IPS-NIHi7 (cell line): ENCODE measurements at regions not wholly inside any gene's neighbourhood (a gene's known extent, or its start where the extent isn't known, plus 50 kb on each side); places are given as distances from the start of the nearest gene placed in this dataset.
"Not testable (repeated sequence)": the region's sequence is repeated elsewhere in the genome, so short reads cannot be mapped to it uniquely, and the experiment has no call there.

Experiments
- DNase-seq: peaks from one replicate; pipeline ENCODE4 v3.0.0; 2012; ENCODE audit warnings: mixed read lengths; ENCODE audit errors: extremely low spot score

- no peak for DNase-seq
These were observed 232.5 kb downstream of the PARP8 start for GRCh38 chr5:50898966-50899365.

GRCh38 chr5:50900952-50901510 is 234.6 kb downstream of the PARP8 start:
- no peak for DNase-seq

GRCh38 chr5:50903651-50904050 is 237.2 kb downstream of the PARP8 start:
- no peak for DNase-seq

- DNase-seq, result no peak
These were observed 239.6 kb downstream of the PARP8 start for GRCh38 chr5:50905996-50906570.

- DNase-seq, result not testable (repeated sequence)
These were observed 253.7 kb downstream of the PARP8 start for GRCh38 chr5:50920160-50920559.

- no peak for DNase-seq
These were observed 255.1 kb downstream of the PARP8 start for GRCh38 chr5:50921366-50922133.

GRCh38 chr5:50922134-50922941 is 255.9 kb downstream of the PARP8 start:
- peak; percentile 84 for DNase-seq

- DNase-seq, result no peak
These were observed 256.7 kb downstream of the PARP8 start for GRCh38 chr5:50922942-50923767.

- no peak for DNase-seq
These were observed 257.5 kb downstream of the PARP8 start for GRCh38 chr5:50923768-50924494.

- no peak for DNase-seq
These were observed 261.5 kb downstream of the PARP8 start for GRCh38 chr5:50927953-50928352.

- DNase-seq, result no peak
These were observed 262.7 kb downstream of the PARP8 start for GRCh38 chr5:50929174-50929573.

GRCh38 chr5:50934343-50934742 is 267.9 kb downstream of the PARP8 start:
- no peak for DNase-seq

GRCh38 chr5:50945139-50945538 is 278.7 kb downstream of the PARP8 start:
- no peak for DNase-seq

- no peak for DNase-seq
These were observed 281.7 kb downstream of the PARP8 start for GRCh38 chr5:50947906-50948683.

- DNase-seq, result no peak
These were observed 286.9 kb downstream of the PARP8 start for GRCh38 chr5:50953290-50953689.

- DNase-seq, result peak; percentile 19
These were observed 292.5 kb downstream of the PARP8 start for GRCh38 chr5:50958852-50959457.

GRCh38 chr5:50962934-50963872 is 296.8 kb downstream of the PARP8 start:
- peak; percentile 89 for DNase-seq

- no peak for DNase-seq
These were observed 297.7 kb downstream of the PARP8 start for GRCh38 chr5:50963971-50964745.
